AG04450 (cell line): ENCODE measurements at regions not wholly inside any gene's neighbourhood (a gene's known extent, or its start where the extent isn't known, plus 50 kb on each side); places are given as distances from the start of the nearest gene placed in this dataset.
A peak's percentile ranks its signal among the peaks of the same experiment; 100 is the strongest.

Source experiments
- CTCF ChIA-PET: fragments of 300-600, 350-600 bp; formaldehyde crosslinking; extraction: SDS; loops from one replicate; lab custom pipeline; 2022; ENCODE audit warnings: antibody characterized with exemption, inconsistent platforms; lab: Charles Lee
- POLR2A ChIA-PET: fragments of 350-600 bp; formaldehyde crosslinking; extraction: SDS; loops from one replicate; lab custom pipeline; 2021; ENCODE audit warnings: antibody characterized with exemption, inconsistent platforms; lab: Yijun Ruan, JAX
- DNase-seq: peaks from one replicate; pipeline ENCODE4 v3.0.0-alpha.2; 2011; ENCODE audit warnings: low read depth, low spot score
- H3K27ac ChIP-seq: one replicate; pipeline ENCODE4 v1.5.1; 2012; ENCODE audit warnings: low read depth, low read length, control low read depth
- H3K27me3 ChIP-seq: one replicate; pipeline ENCODE4 v1.6.0; 2012; ENCODE audit warnings: low read length; ENCODE audit not compliant: control insufficient read depth, insufficient read depth
- H3K4me3 ChIP-seq: 2 replicates; pipeline ENCODE4 v1.5.1; 2011; ENCODE audit warnings: mild to moderate bottlenecking, low read depth, low read length, control low read depth
- H3K9me3 ChIP-seq: 2 replicates; pipeline ENCODE4 v1.5.1; 2012; ENCODE audit warnings: low read length; ENCODE audit not compliant: control insufficient read depth, insufficient read depth
- CTCF ChIP-seq: IDR thresholded peaks from 2 replicates; pipeline ENCODE4 v1.5.1; 2011; ENCODE audit warnings: low read depth, low read length, control low read depth, inconsistent platforms

GRCh38 chr2:196266351-196266750 is 95.0 kb upstream of the STK17B start:
- Histone ChIP-seq H3K4me3 (no peak overlapping the region), H3K27ac (no peak overlapping the region), H3K9me3 (no peaks in the 10 kb centered on the region), H3K27me3 (no peaks in the 10 kb centered on the region)
- CTCF ChIA-PET = interaction anchor here (1.0 kb wide), 1 partner anchor 188 kb away, joined by 3 read pairs; no protein-coding TSS in a partner anchor
- POLR2A ChIA-PET = interaction anchor here (0.7 kb wide), 1 partner anchor 17 kb away, joined by 3 read pairs; no protein-coding TSS in a partner anchor
- DNase-seq = no peak
- no peak for TF ChIP-seq CTCF

GRCh38 chr2:196266855-196267254 is 95.5 kb upstream of the STK17B start:
- Histone ChIP-seq H3K4me3 (no peak overlapping the region), H3K27ac (no peak overlapping the region), H3K9me3 (no peaks in the 10 kb centered on the region), H3K27me3 (no peaks in the 10 kb centered on the region)
- POLR2A ChIA-PET = interaction anchor here (0.7 kb wide), 1 partner anchor 18 kb away, joined by 3 read pairs; no protein-coding TSS in a partner anchor
- DNase-seq = no peak
- no peak for TF ChIP-seq CTCF
- CTCF ChIA-PET = interaction anchor here (2.0 kb wide), 1 partner anchor 10 kb away, joined by 5 read pairs; no protein-coding TSS in a partner anchor

GRCh38 chr2:196268025-196268424 is 96.6 kb upstream of the STK17B start:
- Histone ChIP-seq H3K27me3 (no peaks in the 10 kb centered on the region), H3K9me3 (no peaks in the 10 kb centered on the region), H3K27ac (no peak overlapping the region), H3K4me3 (no peak overlapping the region)
- POLR2A ChIA-PET = no interaction called here
- no peak for DNase-seq
- CTCF ChIA-PET = interaction anchor here (0.8 to 2.0 kb wide), 2 partner anchors 9 to 483 kb away, joined by 3 to 5 read pairs; no protein-coding TSS in a partner anchor
- no peak for TF ChIP-seq CTCF

- ChIA-PET CTCF (interaction anchor here (0.5 to 2.0 kb wide), 2 partner anchors 8 to 156 kb away, joined by 3 to 5 read pairs; no protein-coding TSS in a partner anchor), POLR2A (no interaction called here)
- peak overlapping the region; percentile 41 for H3K27ac ChIP-seq
- no peaks in the 10 kb centered on the region for H3K9me3 ChIP-seq
- H3K27me3 ChIP-seq = no peaks in the 10 kb centered on the region
- no peak for DNase-seq
- no peak for TF ChIP-seq CTCF
- no peak overlapping the region for H3K4me3 ChIP-seq
These were observed 97.4 kb upstream of the STK17B start for GRCh38 chr2:196268538-196269338.

GRCh38 chr2:196271795-196272194 is 100.4 kb upstream of the STK17B start:
- no peak overlapping the region for H3K4me3 ChIP-seq
- H3K27ac ChIP-seq = no peak overlapping the region
- no peak for TF ChIP-seq CTCF
- no peaks in the 10 kb centered on the region for H3K27me3 ChIP-seq
- ChIA-PET POLR2A (no interaction called here), CTCF (interaction anchor here (1.1 kb wide), 2 partner anchors 53 to 203 kb away, joined by 3 to 6 read pairs; partner anchors contain the start of gene DNAH7)
- no peaks in the 10 kb centered on the region for H3K9me3 ChIP-seq
- no peak for DNase-seq
